ENCODE measurements at regions not wholly inside any gene's neighbourhood (a gene's known extent, or its start where the extent isn't known, plus 50 kb on each side); places are given as distances from the start of the nearest gene placed in this dataset.
A peak's percentile ranks its signal among the peaks of the same experiment; 100 is the strongest.

DNA sequence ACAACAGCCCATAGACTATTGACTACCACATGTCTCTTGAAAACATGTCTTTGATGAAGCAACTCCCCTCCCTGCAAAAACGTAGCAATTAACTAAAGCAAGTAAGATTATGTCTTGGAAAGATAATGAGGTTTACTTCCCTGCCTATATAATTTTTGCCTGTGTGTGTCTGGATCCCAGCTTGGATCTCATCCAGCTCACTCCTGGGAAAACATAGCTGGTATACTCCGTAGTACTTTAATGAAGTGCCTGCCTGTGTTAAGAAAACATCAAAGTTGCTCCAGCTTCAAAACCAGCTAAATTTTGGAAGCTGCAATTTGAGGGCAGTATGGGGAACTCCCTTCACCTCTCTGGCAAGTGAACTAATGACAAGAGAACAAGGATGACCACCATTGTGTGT is 182.6 kb upstream of the C9orf72 start:
- no peak for DNase-seq

GRCh38 chr9:27756418-27756817 is 183.1 kb upstream of the C9orf72 start:
- DNase-seq: no peak

DNA sequence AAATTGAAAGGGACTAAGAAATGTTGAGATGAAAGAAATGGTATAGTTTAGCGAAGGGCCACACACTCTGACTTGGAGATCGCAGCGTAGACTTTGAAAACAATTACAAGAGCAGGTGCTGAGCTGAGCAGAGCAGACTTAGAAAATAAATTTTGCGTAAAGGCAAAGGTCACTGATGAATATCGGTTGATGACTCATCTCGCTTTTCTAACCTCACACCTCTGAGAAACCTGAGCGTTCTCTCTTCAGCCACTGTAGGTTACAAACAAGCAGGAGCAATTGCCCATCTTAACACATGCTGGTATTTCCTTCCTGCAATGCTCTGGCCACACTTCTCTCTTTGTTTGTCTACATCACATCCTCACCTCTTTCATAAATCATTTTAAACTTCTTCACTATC is 190.6 kb upstream of the C9orf72 start:
- no peak for DNase-seq

DNA sequence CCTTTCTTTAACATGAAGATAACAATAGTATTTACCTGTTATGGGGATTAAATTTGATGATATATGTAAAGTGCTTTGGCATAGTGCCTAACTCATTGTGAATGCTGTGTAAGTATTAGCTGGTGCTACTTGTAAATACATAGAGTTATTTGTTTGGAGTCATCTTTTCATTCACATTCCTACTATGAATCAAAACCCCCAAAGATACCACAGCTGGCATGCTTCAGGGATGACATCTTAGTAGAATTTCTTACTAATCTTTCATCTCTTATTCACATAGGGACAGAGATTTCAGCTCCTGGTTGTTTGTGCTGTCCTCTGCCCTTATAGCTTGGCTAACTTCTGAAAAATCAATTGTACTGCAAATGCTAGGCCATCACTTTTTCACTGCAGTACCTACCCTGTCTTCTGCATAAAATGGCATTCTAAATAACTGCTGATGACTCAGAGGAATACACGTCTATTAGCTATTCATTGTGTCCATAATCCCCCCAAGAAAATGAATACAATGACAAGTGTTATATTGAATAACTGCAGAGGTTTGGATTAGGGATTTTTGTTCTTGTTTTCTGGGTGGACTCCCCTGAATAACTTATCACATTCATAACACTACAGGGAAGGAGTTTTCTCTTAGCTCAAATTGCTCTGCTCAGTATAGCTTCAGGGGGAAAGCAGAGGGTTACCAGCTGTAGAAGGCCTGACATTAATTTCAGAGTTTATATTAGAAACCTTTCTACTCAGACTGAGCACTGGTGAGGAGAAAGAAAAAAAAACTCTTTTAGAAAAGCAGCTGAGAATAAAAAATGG is 192.2 kb upstream of the C9orf72 start:
- peak; percentile 18 for DNase-seq

- no peak for DNase-seq
These were observed 193.0 kb upstream of the C9orf72 start for GRCh38 chr9:27766073-27766835.

- DNase-seq: no peak
These were observed 195.5 kb upstream of the C9orf72 start for GRCh38 chr9:27768781-27769180.

DNA sequence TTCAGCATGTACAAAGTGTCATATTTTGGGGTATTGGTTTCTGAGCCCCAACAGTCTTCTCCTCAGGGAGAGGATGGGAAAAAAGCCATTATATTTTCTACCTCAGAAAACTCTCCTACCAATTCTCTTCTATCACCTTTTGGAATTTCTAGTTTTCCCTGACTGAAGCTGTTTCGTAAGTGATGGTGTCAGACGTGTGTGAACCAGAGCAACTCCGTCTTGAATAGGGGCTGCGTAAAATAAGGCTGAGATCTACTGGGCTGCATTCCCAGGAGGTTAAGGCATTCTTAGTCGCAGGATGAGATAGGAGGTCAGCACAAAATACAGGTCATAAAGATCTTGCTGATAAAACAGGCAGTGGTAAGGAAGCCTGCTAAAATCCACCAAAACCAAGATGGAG is 197.3 kb upstream of the C9orf72 start:
- no peak for DNase-seq

DNA sequence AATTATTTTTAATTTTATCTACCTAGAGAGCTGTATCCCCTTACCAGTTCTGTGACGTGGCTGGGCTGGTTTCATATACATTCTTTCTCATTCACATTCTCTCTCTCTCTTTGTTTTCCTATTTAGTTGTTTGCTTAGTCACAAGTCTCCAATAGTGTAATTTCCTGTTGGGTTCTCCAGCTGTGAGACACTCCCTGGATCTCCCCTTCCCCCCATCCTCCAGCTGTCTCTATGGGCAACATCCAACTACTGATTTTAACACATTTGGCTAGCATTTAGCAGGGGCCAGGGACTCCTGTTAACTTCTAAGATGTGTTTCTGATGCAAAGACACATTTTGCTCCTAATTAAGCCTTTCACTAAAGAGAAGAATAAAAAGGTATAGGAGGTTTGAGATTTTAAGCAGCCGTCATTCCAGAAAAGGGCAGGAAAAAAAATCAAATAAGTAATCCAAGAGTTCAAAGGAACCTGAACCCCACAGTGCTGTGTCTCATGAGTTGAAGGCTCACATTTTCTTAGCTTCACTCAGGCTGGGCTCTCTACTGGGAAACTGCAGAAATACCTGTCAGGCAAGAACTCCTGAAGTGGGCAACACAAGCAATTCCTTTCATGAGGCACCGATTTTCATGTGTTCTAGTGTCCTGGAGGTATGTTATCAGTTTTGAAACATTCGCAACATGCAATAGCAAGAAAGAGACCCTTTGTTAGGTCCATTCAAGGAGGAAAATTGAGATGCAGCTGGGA is 198.7 kb upstream of the C9orf72 start:
- DNase-seq: no peak

- DNase-seq: peak; percentile 76
These were observed 211.8 kb upstream of the C9orf72 start for GRCh38 chr9:27784847-27785713.

GRCh38 chr9:27785714-27786100 is 212.4 kb upstream of the C9orf72 start:
- DNase-seq: peak; percentile 68

GRCh38 chr9:27787891-27788290 is 214.6 kb upstream of the C9orf72 start:
- no peak for DNase-seq

- DNase-seq: no peak
These were observed 218.0 kb upstream of the C9orf72 start for GRCh38 chr9:27791311-27791710.

DNA sequence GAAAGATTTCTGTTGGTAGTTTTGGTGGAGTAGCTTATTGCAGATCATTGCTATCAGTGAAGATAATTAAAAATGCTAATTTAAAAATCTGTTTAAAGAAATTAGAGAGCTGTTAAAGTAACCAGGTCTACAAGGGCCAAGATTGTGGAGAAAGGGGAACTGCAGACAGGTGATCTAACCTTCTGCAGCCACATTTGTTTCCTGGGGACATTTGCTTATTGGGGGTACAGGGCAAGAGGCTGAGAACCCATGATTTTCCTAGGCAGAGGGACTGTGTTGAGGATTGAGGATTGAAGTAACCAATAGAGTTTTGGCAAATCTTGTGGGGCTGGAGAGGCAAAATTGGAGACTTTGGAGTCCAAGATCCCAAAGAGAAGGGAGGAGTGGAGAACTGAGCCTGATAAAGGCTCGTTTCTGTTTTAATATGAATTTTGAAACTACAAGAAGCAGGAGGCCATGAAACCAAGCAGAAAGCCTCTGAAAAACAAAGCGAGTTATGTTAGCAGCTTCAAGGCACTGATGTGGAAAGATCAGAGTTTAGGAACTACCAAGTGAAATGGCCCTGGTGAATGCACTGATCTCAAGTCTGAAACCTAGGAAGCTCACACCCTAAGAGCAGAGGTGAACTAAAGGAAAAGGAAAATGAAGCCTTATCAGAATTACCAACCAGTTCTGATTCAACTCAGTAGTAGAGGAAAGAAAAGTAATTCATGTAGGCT is 219.8 kb upstream of the C9orf72 start:
- DNase-seq: no peak

DNA sequence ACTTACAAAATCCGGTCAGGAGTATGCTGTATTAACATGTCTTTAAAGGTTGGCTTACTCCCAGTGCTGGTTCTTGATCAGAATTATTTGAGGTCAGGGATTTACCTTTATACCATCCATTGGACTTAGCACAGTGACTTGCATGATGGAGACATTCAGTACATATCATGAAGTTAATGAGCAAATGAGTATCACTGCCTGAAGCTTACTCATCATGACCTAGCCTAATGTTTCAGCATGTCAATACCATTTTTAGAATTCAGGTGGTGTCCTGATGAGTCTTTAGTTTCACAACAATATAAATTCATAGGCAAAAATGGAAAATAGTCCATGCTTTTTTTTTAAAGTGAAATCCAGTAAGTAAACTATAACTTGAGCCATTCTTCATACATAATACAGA is 226.0 kb upstream of the C9orf72 start:
- no peak for DNase-seq

DNA sequence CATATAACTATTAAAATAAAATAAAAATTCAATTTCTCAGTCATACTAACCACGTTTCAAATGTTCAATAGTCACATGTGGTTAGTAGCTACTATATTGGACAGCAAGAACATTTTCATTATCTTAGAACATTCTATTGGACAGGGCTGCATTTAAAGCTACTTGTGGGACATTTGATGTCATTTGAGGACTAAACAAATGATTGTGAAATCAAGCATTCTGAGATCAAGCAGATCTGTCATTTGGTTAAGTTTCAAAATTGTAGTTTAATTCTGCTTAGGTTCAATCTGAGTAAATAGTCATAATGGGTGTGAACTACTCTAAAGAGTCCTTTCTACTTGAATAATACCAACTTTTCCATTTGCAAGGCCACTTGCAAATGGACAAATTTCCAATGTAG is 226.9 kb upstream of the C9orf72 start:
- peak; percentile 9 for DNase-seq

DNA sequence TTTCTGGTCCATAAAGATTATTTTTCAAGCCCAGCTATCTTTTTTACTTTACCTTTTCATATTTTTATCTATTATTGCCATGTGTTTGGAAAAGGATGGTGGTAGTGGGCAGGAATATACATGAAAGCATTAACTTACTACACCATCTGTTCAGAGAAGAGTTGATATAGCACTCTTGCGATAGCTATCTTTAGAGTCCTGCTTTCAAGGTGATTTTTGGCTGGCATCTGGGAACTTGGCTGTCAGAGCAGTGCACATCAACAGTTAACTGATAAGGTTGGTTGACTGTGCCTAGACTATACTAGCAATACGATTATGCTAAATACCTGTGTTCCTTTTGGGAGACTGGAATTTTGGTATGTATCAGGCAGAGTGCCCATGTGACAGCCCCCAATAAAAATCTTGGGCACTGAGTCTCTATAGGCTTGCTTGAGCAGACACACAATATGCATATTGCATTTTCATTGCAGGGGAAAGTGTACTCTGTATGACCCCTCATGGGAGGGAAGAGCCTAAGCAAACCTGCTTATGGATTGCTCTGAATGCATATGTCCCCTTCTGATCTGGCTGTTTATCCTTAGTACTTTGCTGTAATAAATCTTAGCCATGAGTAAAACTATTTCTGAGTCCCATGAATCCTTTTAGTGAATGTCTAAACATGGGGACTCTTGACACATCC is 227.6 kb upstream of the C9orf72 start:
- no peak for DNase-seq

- no peak for DNase-seq
These were observed 228.3 kb upstream of the C9orf72 start for GRCh38 chr9:27801545-27801944.

- DNase-seq: no peak
These were observed 229.1 kb upstream of the C9orf72 start for GRCh38 chr9:27802418-27802817.

- no peak for DNase-seq
These were observed 235.6 kb upstream of the C9orf72 start for GRCh38 chr9:27808864-27809263.

- no peak for DNase-seq
These were observed 244.5 kb upstream of the C9orf72 start for GRCh38 chr9:27817747-27818146.

GRCh38 chr9:27818348-27818747 is 245.1 kb upstream of the C9orf72 start:
- no peak for DNase-seq
